HepG2 (cell line): ENCODE measurements at regions not wholly inside any gene's neighbourhood (a gene's known extent, or its start where the extent isn't known, plus 50 kb on each side); places are given as distances from the start of the nearest gene placed in this dataset.

Source experiments
- ARNTL ChIP-seq: sonication (generic); formaldehyde crosslinking; IDR thresholded peaks from 2 replicates; pipeline ENCODE4 v1.4.0; 2020; ENCODE audit warnings: mild to moderate bottlenecking, missing genetic modification reagents
- BHLHE40 ChIP-seq: IDR thresholded peaks from 2 replicates; pipeline ENCODE4 v1.6.1; 2011; ENCODE audit warnings: low read length, improper control_type of control experiment
- ERF ChIP-seq: IDR thresholded peaks from 2 replicates; pipeline ENCODE4 v1.6.1; 2018; ENCODE audit warnings: missing biosample characterization, missing genetic modification reagents
- GABPA ChIP-seq, 2 experiments: IDR thresholded peaks; 2 replicates each; pipeline ENCODE4 v1.6.1; 2011 to 2016; ENCODE audit warnings: low read depth in 2 of 2, low read length in 1 of 2, missing biosample characterization in 1 of 2, missing genetic modification characterization in 1 of 2
- GATAD2A ChIP-seq: IDR thresholded peaks from 2 replicates; pipeline ENCODE4 v1.6.1; 2016
- IRF2 ChIP-seq: IDR thresholded peaks from 2 replicates; pipeline ENCODE4 v1.6.1; 2018; ENCODE audit warnings: missing genetic modification reagents, missing compliant biosample characterization
- MEIS1 ChIP-seq: sonication (generic); formaldehyde crosslinking; IDR thresholded peaks from 2 replicates; pipeline ENCODE4 v1.9.0; 2021; ENCODE audit warnings: mild to moderate bottlenecking, missing genetic modification reagents, moderate library complexity, borderline replicate concordance
- MEIS2 ChIP-seq: sonication (generic); formaldehyde crosslinking; IDR thresholded peaks from 2 replicates; pipeline ENCODE4 v1.9.0; 2021; ENCODE audit warnings: mild to moderate bottlenecking, missing genetic modification reagents
- MXD4 ChIP-seq: IDR thresholded peaks from 2 replicates; pipeline ENCODE4 v1.6.1; 2016; ENCODE audit warnings: mild to moderate bottlenecking, missing biosample characterization, missing genetic modification reagents
- RAD21 ChIP-seq: fragments of 450-650 bp; formaldehyde crosslinking; IDR thresholded peaks from 2 replicates; pipeline ENCODE4 v1.5.0; 2020; ENCODE audit warnings: mild to moderate bottlenecking
- RARA ChIP-seq: IDR thresholded peaks from 2 replicates; pipeline ENCODE4 v1.6.1; 2016; ENCODE audit warnings: missing genetic modification reagents, missing compliant biosample characterization
- SAP130 ChIP-seq: IDR thresholded peaks from 2 replicates; pipeline ENCODE4 v1.6.1; 2016; ENCODE audit warnings: low read depth
- STAG1 ChIP-seq: sonication (generic); formaldehyde crosslinking; IDR thresholded peaks from 2 replicates; pipeline ENCODE4 v1.4.0; 2020; ENCODE audit warnings: missing genetic modification reagents
- YY1 ChIP-seq: IDR thresholded peaks from 2 replicates; pipeline ENCODE4 v1.6.1; 2011; ENCODE audit warnings: low read length, low read depth, moderate library complexity, mild to moderate bottlenecking; ENCODE audit not compliant: insufficient read depth, insufficient replicate concordance
- ZFX ChIP-seq: sonication (generic); formaldehyde crosslinking; IDR thresholded peaks from 2 replicates; pipeline ENCODE4 v1.4.0; 2020; ENCODE audit warnings: mild to moderate bottlenecking, low read depth, missing genetic modification reagents, moderate library complexity
- ZKSCAN8 ChIP-seq: IDR thresholded peaks from 2 replicates; pipeline ENCODE4 v1.6.1; 2016; ENCODE audit warnings: borderline replicate concordance, missing genetic modification reagents, missing compliant biosample characterization
- ZNF263 ChIP-seq: sonication (generic); formaldehyde crosslinking; IDR thresholded peaks from 2 replicates; pipeline ENCODE4 v1.4.0; 2020; ENCODE audit warnings: missing genetic modification reagents
- ZNF296 ChIP-seq: sonication (generic); formaldehyde crosslinking; conservative IDR thresholded peaks from 2 replicates; pipeline ENCODE4 v1.5.0; 2020; ENCODE audit warnings: mild to moderate bottlenecking, missing genetic modification reagents
- ZNF335 ChIP-seq: sonication (generic); formaldehyde crosslinking; IDR thresholded peaks from 2 replicates; pipeline ENCODE4 v1.4.0; 2020; ENCODE audit warnings: missing genetic modification reagents
- ZNF546 ChIP-seq: sonication (generic); formaldehyde crosslinking; conservative IDR thresholded peaks from 2 replicates; pipeline ENCODE4 v1.8.1; 2023; ENCODE audit warnings: mild to moderate bottlenecking, missing genetic modification reagents
- TF ChIP-seq, protein P1 (sequence below): sonication (generic); formaldehyde crosslinking; IDR thresholded peaks from 2 replicates; pipeline ENCODE4 v1.9.0; 2021; ENCODE audit warnings: missing genetic modification reagents, borderline replicate concordance
- TF ChIP-seq, protein P2 (sequence below), 2 experiments: sonication (generic) in 1 of 2; formaldehyde crosslinking in 1 of 2; IDR thresholded peaks; 2 replicates each; pipeline versions ENCODE4 v1.4.0 to v1.6.1; 2018 to 2020; ENCODE audit warnings: missing genetic modification reagents in 2 of 2, borderline replicate concordance in 1 of 2, low read depth in 1 of 2, mild to moderate bottlenecking in 1 of 2, missing biosample characterization in 1 of 2
- TF ChIP-seq, protein P3 (sequence below): sonication (generic); formaldehyde crosslinking; IDR thresholded peaks from 2 replicates; pipeline ENCODE4 v1.4.0; 2020; ENCODE audit warnings: missing genetic modification reagents, borderline replicate concordance
- TF ChIP-seq, protein P4 (sequence below): sonication (generic); formaldehyde crosslinking; IDR thresholded peaks from 2 replicates; pipeline ENCODE4 v1.9.0; 2022; ENCODE audit warnings: missing genetic modification reagents, mild to moderate bottlenecking, borderline replicate concordance

DNA sequence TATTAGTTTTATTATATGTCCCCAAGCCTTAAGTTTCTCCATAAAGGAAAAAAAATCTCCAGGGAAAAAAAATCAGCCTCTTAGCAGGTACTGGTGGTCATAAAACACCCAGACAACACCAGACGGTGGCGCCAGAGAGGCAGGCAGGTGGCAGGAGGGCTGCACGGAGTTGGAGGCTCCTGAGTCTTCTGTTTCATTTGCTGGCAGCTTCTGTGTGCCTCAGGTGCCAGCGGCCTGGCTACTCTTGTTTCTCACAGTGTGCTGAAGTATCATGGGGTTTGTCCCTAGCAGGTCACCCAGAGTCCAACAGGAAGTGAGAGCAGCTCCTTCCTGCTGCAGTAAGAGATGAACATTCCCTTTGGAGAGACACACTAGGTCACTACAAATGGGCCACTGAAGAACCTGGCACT lies 123.3 kb upstream of the GADD45A start (continued):
- TF ChIP-seq MEIS2 (CRISPR knock-in tag) (no peak), ERF (0 out of 2 replicates have a peak, but pooled peaks have one; percentile 18), ZFX (CRISPR knock-in tag) (peak; percentile 36; the same call in 1 of the 2 replicates), IRF2 (CRISPR knock-in tag) (peak; percentile 57; the same call in 1 of the 2 replicates), ZNF546 (CRISPR knock-in tag) (no peak), ZNF263 (no peak), STAG1 (CRISPR knock-in tag) (peak; percentile 89), ARNTL (CRISPR knock-in tag) (no peak), RAD21 (CRISPR knock-in tag) (peak; percentile 91), ZNF296 (no peak), RARA (CRISPR knock-in tag) (peak; percentile 62), MXD4 (CRISPR knock-in tag) (no peak), YY1 (peak; percentile 28), MEIS1 (CRISPR knock-in tag) (no peak), ZNF335 (CRISPR knock-in tag) (0 out of 2 replicates have a peak, but pooled peaks have one; percentile 17), ZKSCAN8 (no peak), GATAD2A (CRISPR knock-in tag) (peak; percentile 46; the same call in 1 of the 2 replicates), GABPA (IDR thresholded peaks at IDR 0.05; ENCODE audit: low read depth, low read length) (no peak), GABPA (CRISPR knock-in tag; IDR thresholded peaks at IDR 0.05; ENCODE audit: low read depth) (peak; percentile 43), SAP130 (CRISPR knock-in tag) (peak; percentile 43), BHLHE40 (0 out of 2 replicates have a peak, but pooled peaks have one; percentile 13)
- TF ChIP-seq, protein P1, sequence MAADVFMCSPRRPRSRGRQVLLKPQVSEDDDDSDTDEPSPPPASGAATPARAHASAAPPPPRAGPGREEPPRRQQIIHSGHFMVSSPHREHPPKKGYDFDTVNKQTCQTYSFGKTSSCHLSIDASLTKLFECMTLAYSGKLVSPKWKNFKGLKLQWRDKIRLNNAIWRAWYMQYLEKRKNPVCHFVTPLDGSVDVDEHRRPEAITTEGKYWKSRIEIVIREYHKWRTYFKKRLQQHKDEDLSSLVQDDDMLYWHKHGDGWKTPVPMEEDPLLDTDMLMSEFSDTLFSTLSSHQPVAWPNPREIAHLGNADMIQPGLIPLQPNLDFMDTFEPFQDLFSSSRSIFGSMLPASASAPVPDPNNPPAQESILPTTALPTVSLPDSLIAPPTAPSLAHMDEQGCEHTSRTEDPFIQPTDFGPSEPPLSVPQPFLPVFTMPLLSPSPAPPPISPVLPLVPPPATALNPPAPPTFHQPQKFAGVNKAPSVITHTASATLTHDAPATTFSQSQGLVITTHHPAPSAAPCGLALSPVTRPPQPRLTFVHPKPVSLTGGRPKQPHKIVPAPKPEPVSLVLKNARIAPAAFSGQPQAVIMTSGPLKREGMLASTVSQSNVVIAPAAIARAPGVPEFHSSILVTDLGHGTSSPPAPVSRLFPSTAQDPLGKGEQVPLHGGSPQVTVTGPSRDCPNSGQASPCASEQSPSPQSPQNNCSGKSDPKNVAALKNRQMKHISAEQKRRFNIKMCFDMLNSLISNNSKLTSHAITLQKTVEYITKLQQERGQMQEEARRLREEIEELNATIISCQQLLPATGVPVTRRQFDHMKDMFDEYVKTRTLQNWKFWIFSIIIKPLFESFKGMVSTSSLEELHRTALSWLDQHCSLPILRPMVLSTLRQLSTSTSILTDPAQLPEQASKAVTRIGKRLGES (CRISPR knock-in tag) = no peak
- TF ChIP-seq, protein P2, sequence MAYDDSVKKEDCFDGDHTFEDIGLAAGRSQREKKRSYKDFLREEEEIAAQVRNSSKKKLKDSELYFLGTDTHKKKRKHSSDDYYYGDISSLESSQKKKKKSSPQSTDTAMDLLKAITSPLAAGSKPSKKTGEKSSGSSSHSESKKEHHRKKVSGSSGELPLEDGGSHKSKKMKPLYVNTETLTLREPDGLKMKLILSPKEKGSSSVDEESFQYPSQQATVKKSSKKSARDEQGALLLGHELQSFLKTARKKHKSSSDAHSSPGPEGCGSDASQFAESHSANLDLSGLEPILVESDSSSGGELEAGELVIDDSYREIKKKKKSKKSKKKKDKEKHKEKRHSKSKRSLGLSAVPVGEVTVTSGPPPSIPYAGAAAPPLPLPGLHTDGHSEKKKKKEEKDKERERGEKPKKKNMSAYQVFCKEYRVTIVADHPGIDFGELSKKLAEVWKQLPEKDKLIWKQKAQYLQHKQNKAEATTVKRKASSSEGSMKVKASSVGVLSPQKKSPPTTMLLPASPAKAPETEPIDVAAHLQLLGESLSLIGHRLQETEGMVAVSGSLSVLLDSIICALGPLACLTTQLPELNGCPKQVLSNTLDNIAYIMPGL (CRISPR knock-in tag; IDR thresholded peaks at IDR 0.05; ENCODE audit: borderline replicate concordance in 1 of 2, low read depth in 1 of 2) = peak; percentile 13 to 48; a peak in 1 of 4 replicates
- TF ChIP-seq, protein P3, sequence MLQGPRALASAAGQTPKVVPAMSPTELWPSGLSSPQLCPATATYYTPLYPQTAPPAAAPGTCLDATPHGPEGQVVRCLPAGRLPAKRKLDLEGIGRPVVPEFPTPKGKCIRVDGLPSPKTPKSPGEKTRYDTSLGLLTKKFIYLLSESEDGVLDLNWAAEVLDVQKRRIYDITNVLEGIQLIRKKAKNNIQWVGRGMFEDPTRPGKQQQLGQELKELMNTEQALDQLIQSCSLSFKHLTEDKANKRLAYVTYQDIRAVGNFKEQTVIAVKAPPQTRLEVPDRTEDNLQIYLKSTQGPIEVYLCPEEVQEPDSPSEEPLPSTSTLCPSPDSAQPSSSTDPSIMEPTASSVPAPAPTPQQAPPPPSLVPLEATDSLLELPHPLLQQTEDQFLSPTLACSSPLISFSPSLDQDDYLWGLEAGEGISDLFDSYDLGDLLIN (CRISPR knock-in tag) = no peak
- TF ChIP-seq, protein P4, sequence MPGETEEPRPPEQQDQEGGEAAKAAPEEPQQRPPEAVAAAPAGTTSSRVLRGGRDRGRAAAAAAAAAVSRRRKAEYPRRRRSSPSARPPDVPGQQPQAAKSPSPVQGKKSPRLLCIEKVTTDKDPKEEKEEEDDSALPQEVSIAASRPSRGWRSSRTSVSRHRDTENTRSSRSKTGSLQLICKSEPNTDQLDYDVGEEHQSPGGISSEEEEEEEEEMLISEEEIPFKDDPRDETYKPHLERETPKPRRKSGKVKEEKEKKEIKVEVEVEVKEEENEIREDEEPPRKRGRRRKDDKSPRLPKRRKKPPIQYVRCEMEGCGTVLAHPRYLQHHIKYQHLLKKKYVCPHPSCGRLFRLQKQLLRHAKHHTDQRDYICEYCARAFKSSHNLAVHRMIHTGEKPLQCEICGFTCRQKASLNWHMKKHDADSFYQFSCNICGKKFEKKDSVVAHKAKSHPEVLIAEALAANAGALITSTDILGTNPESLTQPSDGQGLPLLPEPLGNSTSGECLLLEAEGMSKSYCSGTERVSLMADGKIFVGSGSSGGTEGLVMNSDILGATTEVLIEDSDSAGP = 0 out of 2 replicates have a peak, but pooled peaks have one; percentile 23
